ENCODE measurements at regions not wholly inside any gene's neighbourhood (a gene's known extent, or its start where the extent isn't known, plus 50 kb on each side); places are given as distances from the start of the nearest gene placed in this dataset.

- Histone ChIP-seq H3K36me3 (no peaks in the 10 kb centered on the region), H3K4me3 (no peak overlapping the region), H3K4me1 (no peaks in the 10 kb centered on the region), H3K9me3 (no peaks in the 10 kb centered on the region), H3K27me3 (peaks cover 0 to 41% (median 4%) of the 10 kb centered on the region in 3 donors), H3K27ac (no peak overlapping the region)
- intact Hi-C loops (cut with DNase I): no loop called here
- TF ChIP-seq POLR2A (IDR thresholded peaks at IDR 0.05) (no peak), POLR2AphosphoS5 (IDR thresholded peaks at IDR 0.05) (no peak), EP300 (IDR thresholded peaks at IDR 0.05) (no peak), CTCF (IDR thresholded peaks at IDR 0.05) (no peak)
- 84 to 92% methylated on average over 8 of the region's 8 CpGs for WGBS, 2 donors
- DNase-seq: no peak
These were observed 399.7 kb downstream of the BRD1 start for GRCh38 chr22:49427941-49428340.

- H3K36me3 ChIP-seq: no peaks in the 10 kb centered on the region
- H3K27ac ChIP-seq: no peak overlapping the region
- DNase-seq: no peak
- H3K4me1 ChIP-seq: no peaks in the 10 kb centered on the region
- 77 to 78% methylated on average over 5 of the region's 5 CpGs for WGBS, 2 donors
- TF ChIP-seq POLR2AphosphoS5 (IDR thresholded peaks at IDR 0.05) (no peak), EP300 (IDR thresholded peaks at IDR 0.05) (no peak), CTCF (IDR thresholded peaks at IDR 0.05) (no peak), POLR2A (IDR thresholded peaks at IDR 0.05) (no peak)
- H3K9me3 ChIP-seq: no peaks in the 10 kb centered on the region
- intact Hi-C loops (cut with DNase I): no loop called here
- peaks cover 0 to 41% (median 4%) of the 10 kb centered on the region in 3 donors for H3K27me3 ChIP-seq
- H3K4me3 ChIP-seq: no peak overlapping the region
These were observed 400.3 kb downstream of the BRD1 start for GRCh38 chr22:49427341-49427740.

- H3K27me3 ChIP-seq: peaks cover 0 to 39% (median 4%) of the 10 kb centered on the region in 3 donors
- no peaks in the 10 kb centered on the region for H3K36me3 ChIP-seq
- no peaks in the 10 kb centered on the region for H3K4me1 ChIP-seq
- 86 to 92% methylated on average over 9 of the region's 9 CpGs for WGBS, 2 donors
- intact Hi-C loops (cut with DNase I): no loop called here
- TF ChIP-seq EP300 (IDR thresholded peaks at IDR 0.05) (no peak), POLR2A (IDR thresholded peaks at IDR 0.05) (no peak), CTCF (IDR thresholded peaks at IDR 0.05) (no peak), POLR2AphosphoS5 (IDR thresholded peaks at IDR 0.05) (no peak)
- no peak for DNase-seq
- no peaks in the 10 kb centered on the region for H3K9me3 ChIP-seq
- no peak overlapping the region for H3K4me3 ChIP-seq
- no peak overlapping the region for H3K27ac ChIP-seq
These were observed 400.9 kb downstream of the BRD1 start for GRCh38 chr22:49426618-49427266.

- no peaks in the 10 kb centered on the region for H3K4me1 ChIP-seq
- H3K4me3 ChIP-seq: no peak overlapping the region
- no peaks in the 10 kb centered on the region for H3K9me3 ChIP-seq
- 59 to 61% methylated on average over 7 of the region's 7 CpGs for WGBS, 2 donors
- H3K27ac ChIP-seq: no peak overlapping the region
- DNase-seq: no peak
- intact Hi-C loops (cut with DNase I): no loop called here
- peaks cover 0 to 39% (median 4%) of the 10 kb centered on the region in 3 donors for H3K27me3 ChIP-seq
- no peak for TF ChIP-seq POLR2A (IDR thresholded peaks at IDR 0.05)
- TF ChIP-seq POLR2AphosphoS5 (IDR thresholded peaks at IDR 0.05): no peak
- no peak for TF ChIP-seq CTCF (IDR thresholded peaks at IDR 0.05)
- TF ChIP-seq EP300 (IDR thresholded peaks at IDR 0.05): no peak
- H3K36me3 ChIP-seq: no peaks in the 10 kb centered on the region
These were observed 401.6 kb downstream of the BRD1 start for GRCh38 chr22:49426098-49426497.

GRCh38 chr22:49425356-49425755, 402.3 kb downstream of the BRD1 start:
- no peak overlapping the region for H3K4me3 ChIP-seq
- 57 to 63% methylated on average over 14 of the region's 14 CpGs for WGBS, 2 donors
- H3K36me3 ChIP-seq: no peaks in the 10 kb centered on the region
- no peaks in the 10 kb centered on the region for H3K4me1 ChIP-seq
- TF ChIP-seq POLR2A (IDR thresholded peaks at IDR 0.05) (no peak), EP300 (IDR thresholded peaks at IDR 0.05) (no peak), POLR2AphosphoS5 (IDR thresholded peaks at IDR 0.05) (no peak), CTCF (IDR thresholded peaks at IDR 0.05) (no peak)
- intact Hi-C loops (cut with DNase I): no loop called here
- peaks cover 0 to 39% (median 4%) of the 10 kb centered on the region in 3 donors for H3K27me3 ChIP-seq
- H3K27ac ChIP-seq: no peak overlapping the region
- DNase-seq: no peak
- no peaks in the 10 kb centered on the region for H3K9me3 ChIP-seq
